ENCODE measurements at regions not wholly inside any gene's neighbourhood (a gene's known extent, or its start where the extent isn't known, plus 50 kb on each side); places are given as distances from the start of the nearest gene placed in this dataset.
"Not testable (repeated sequence)": the region's sequence is repeated elsewhere in the genome, so short reads cannot be mapped to it uniquely, and the experiment has no call there.

DNA sequence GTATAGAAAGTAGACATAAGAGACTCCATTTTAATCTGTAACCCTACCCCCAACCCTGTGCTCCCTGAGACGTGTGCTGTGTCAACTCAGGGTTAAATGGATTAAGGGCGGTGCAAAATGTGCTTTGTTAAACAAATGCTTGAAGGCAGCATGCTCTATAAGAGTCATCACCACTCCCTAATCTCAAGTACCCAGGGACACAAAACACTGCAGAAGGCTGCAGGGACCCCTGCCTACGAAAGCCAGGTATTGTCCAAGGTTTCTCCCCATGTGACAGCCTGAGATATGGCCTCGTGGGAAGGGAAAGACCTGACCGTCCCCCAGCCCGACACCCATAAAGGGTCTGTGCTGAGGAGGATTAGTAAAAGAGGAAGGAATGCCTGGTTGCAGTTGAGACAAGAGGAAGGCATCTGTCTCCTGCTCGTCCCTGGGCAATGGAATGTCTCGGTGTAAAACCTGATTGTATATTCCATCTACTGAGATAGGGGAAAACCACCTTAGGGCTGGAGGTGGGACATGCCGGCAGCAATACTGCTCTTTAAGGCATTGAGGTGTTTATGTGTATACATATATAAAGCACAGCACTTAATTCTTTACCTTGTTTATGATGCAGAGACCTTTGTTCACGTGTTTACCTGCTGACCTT is 138.7 kb downstream of the KCNE4 start:
- not testable (repeated sequence) for H3K36me3 ChIP-seq (ENCODE audit: control insufficient read depth in 3 of 3, insufficient read depth in 2 of 3, low read depth in 1 of 3, low read length in 3 of 3); H3K27ac ChIP-seq (ENCODE audit: low read depth in 1 of 3, low read length in 2 of 3); H3K4me3 ChIP-seq (ENCODE audit: low read depth in 1 of 3, low read length in 3 of 3); H3K27me3 ChIP-seq (ENCODE audit: control insufficient read depth in 3 of 3, insufficient read depth in 3 of 3, low read length in 3 of 3); H3K9me3 ChIP-seq (ENCODE audit: control insufficient read depth in 2 of 2, insufficient read depth in 1 of 2, low read depth in 1 of 2, low read length in 1 of 2); H3K4me1 ChIP-seq (ENCODE audit: control insufficient read depth in 3 of 3, insufficient read depth in 2 of 3, low read depth in 1 of 3, low read length in 2 of 3); FAIRE-seq; DNase-seq
- WGBS, 3 donors: 43 to 54% (median 47%) methylated on average over 10 of the region's 10 CpGs

- Histone ChIP-seq H3K27ac (ENCODE audit: low read depth in 1 of 3, low read length in 2 of 3) (no peak overlapping the region), H3K9me3 (ENCODE audit: control insufficient read depth in 2 of 2, insufficient read depth in 1 of 2, low read depth in 1 of 2, low read length in 1 of 2) (no peaks in the 10 kb centered on the region), H3K4me3 (ENCODE audit: low read depth in 1 of 3, low read length in 3 of 3) (no peak overlapping the region), H3K4me1 (ENCODE audit: control insufficient read depth in 3 of 3, insufficient read depth in 2 of 3, low read depth in 1 of 3, low read length in 2 of 3) (no peaks in the 10 kb centered on the region), H3K36me3 (ENCODE audit: control insufficient read depth in 3 of 3, insufficient read depth in 2 of 3, low read depth in 1 of 3, low read length in 3 of 3) (no peaks in the 10 kb centered on the region), H3K27me3 (ENCODE audit: control insufficient read depth in 3 of 3, insufficient read depth in 3 of 3, low read length in 3 of 3) (no peaks in the 10 kb centered on the region)
- 73 to 86% (median 82%) methylated on average over 5 of the region's 5 CpGs for WGBS, 3 donors
- FAIRE-seq (no peak), DNase-seq (no peak)
Observed at GRCh38 chr2:223196331-223196730, 144.3 kb downstream of the KCNE4 start.

DNA sequence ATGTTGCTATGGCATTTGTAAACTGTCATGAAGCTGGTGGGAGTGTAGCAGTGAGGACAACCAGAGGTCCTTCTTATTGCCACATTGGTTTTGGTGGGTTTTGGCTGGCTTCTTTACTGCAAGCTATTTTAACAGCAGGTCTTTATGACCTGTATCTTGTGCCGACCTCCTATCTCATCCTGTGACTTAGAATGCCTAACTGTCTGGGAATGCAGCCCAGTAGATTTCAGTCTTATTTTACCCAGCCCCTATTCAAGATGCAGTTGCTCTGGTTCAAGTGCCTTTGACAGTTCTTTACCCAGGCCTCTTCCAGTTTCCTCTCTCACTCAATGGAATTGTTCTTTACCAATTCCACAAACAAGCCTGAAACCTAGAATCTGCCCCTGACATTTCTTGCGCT is 145.1 kb downstream of the KCNE4 start:
- Histone ChIP-seq H3K27me3 (ENCODE audit: control insufficient read depth in 3 of 3, insufficient read depth in 3 of 3, low read length in 3 of 3) (no peaks in the 10 kb centered on the region), H3K4me1 (ENCODE audit: control insufficient read depth in 3 of 3, insufficient read depth in 2 of 3, low read depth in 1 of 3, low read length in 2 of 3) (no peaks in the 10 kb centered on the region), H3K36me3 (ENCODE audit: control insufficient read depth in 3 of 3, insufficient read depth in 2 of 3, low read depth in 1 of 3, low read length in 3 of 3) (no peaks in the 10 kb centered on the region), H3K27ac (ENCODE audit: low read depth in 1 of 3, low read length in 2 of 3) (no peak overlapping the region), H3K4me3 (ENCODE audit: low read depth in 1 of 3, low read length in 3 of 3) (no peak overlapping the region), H3K9me3 (ENCODE audit: control insufficient read depth in 2 of 2, insufficient read depth in 1 of 2, low read depth in 1 of 2, low read length in 1 of 2) (no peaks in the 10 kb centered on the region)
- no peak for DNase-seq
- WGBS, 3 donors: 62 to 75% (median 68%) methylated on average over 2 of the region's 2 CpGs
- no peak for FAIRE-seq

- FAIRE-seq (no peak), DNase-seq (no peak)
- H3K4me3 ChIP-seq (ENCODE audit: low read depth in 1 of 3, low read length in 3 of 3): no peak overlapping the region
- WGBS, 3 donors: 87 to 88% (median 87%) methylated on average over 5 of the region's 5 CpGs
- no peaks in the 10 kb centered on the region for H3K4me1 ChIP-seq (ENCODE audit: control insufficient read depth in 3 of 3, insufficient read depth in 2 of 3, low read depth in 1 of 3, low read length in 2 of 3)
- H3K27me3 ChIP-seq (ENCODE audit: control insufficient read depth in 3 of 3, insufficient read depth in 3 of 3, low read length in 3 of 3): no peaks in the 10 kb centered on the region
- no peaks in the 10 kb centered on the region for H3K9me3 ChIP-seq (ENCODE audit: control insufficient read depth in 2 of 2, insufficient read depth in 1 of 2, low read depth in 1 of 2, low read length in 1 of 2)
- H3K27ac ChIP-seq (ENCODE audit: low read depth in 1 of 3, low read length in 2 of 3): no peak overlapping the region
- no peaks in the 10 kb centered on the region for H3K36me3 ChIP-seq (ENCODE audit: control insufficient read depth in 3 of 3, insufficient read depth in 2 of 3, low read depth in 1 of 3, low read length in 3 of 3)
Observed at GRCh38 chr2:223199531-223200515, 147.8 kb downstream of the KCNE4 start.

DNA sequence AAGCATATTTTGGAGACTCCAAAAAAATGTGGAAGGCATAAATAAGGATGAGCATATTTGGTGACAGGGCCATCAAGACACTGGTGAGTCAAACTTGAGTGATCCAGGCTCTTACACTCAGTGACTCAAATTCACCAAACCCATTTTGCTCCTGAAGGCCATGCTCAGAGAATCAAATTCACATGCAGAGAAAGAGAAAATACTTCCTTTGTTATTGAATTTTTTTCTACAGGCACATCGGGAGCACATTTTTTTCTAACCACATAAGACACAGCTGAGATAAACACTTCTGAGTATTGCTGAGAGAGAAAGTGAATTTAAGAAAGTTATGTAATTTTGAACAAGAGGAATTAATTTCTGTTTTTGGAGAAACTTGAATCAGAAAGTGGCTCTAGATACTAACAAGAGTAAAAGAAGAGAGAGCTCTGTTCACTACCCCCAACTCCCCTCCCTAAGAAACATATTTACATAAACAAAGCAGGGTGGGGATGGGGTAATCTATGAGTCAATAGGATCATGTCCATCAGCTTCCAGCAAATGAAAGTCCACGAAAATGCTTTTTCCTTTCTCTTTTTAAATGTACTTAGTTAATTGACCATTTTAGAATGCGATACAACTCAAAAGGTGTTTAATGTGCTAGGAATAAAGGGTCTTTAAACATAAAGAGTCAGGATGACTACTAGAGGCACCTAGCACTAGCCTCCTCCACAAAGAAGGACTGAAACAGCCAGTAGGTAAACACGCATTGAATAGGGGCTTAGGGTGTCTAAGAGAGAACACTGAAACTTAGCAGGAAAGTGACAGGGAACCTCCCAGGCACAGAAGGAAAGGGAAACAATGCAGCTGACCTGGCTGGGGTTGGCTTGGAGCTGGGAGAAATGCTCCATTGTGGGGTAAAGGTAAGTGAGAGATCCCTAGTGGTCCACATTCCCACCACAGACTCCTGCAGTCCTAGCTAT is 152.3 kb downstream of the KCNE4 start:
- WGBS, 3 donors: 63 to 65% (median 65%) methylated on average over 4 of the region's 4 CpGs

DNA sequence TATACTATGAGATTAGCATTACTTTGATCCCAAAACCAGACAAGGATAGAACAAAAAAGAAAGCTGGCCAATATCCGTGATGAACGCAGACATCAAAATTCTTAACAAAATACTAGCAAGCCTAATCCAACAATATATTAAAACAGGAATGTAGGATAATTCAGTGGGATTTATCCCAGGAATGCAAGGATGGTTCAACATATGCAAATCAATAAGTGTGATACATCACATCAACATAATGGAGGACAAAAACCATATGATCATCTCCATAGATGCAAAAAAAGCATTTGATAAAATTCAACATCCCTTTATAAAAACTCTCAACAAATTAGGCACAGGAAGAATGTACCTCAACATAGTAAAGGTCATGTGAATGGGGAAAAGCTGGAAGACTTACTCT is 158.5 kb downstream of the KCNE4 start:
- 92 to 98% (median 96%) methylated on average over 2 of the region's 2 CpGs for WGBS, 3 donors

More for the DNA sequence above, 152.3 kb downstream of the KCNE4 start:
- FAIRE-seq (no peak), DNase-seq (no peak)
- Histone ChIP-seq H3K36me3 (ENCODE audit: control insufficient read depth in 3 of 3, insufficient read depth in 2 of 3, low read depth in 1 of 3, low read length in 3 of 3) (no peaks in the 10 kb centered on the region), H3K27ac (ENCODE audit: low read depth in 1 of 3, low read length in 2 of 3) (no peak overlapping the region), H3K4me1 (ENCODE audit: control insufficient read depth in 3 of 3, insufficient read depth in 2 of 3, low read depth in 1 of 3, low read length in 2 of 3) (no peaks in the 10 kb centered on the region), H3K27me3 (ENCODE audit: control insufficient read depth in 3 of 3, insufficient read depth in 3 of 3, low read length in 3 of 3) (no peaks in the 10 kb centered on the region), H3K9me3 (ENCODE audit: control insufficient read depth in 2 of 2, insufficient read depth in 1 of 2, low read depth in 1 of 2, low read length in 1 of 2) (no peaks in the 10 kb centered on the region), H3K4me3 (ENCODE audit: low read depth in 1 of 3, low read length in 3 of 3) (no peak overlapping the region)

DNA sequence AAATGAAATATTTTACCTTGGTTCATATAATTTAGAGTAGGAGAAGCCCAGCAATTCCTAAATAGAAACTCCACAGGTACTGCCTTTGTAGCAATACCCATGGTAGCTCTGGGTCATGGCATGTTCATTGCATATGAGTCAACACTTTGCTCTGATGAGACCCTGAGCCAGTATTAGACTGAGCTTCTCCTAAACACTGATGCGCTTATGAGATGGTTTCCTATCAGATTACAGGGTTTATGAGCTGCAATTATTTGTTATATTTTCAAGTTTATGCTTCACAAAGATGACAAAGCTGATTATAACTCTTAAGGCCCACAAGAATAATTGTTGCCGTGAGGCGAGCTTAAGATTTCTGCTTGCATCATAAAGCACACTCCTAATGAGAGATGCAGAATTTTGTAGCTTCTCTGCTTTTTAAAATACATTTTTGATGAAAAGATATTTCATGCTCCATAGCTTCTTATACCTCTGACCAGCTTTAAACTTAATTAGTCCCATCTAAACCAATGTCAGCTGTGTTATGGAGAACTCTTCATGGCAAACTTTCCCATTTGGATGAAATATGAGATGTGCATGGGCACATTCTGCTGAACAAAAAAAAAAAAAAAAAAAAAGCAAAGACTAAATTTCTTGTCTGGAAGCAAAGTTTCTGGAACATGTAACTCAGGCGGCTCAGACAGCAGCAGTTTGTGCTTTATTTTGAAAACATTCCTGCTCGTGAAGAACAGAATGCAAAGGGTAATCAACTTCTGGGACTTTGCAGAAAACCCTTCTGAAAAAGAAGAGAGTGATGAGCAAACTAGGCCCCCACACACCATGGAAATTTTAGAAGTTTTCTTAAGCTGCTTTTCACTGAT is 162.6 kb downstream of the KCNE4 start:
- 69 to 87% (median 73%) methylated on average over 5 of the region's 5 CpGs for WGBS, 3 donors
- DNase-seq (no peak), FAIRE-seq (no peak)
- Histone ChIP-seq H3K9me3 (ENCODE audit: control insufficient read depth in 2 of 2, insufficient read depth in 1 of 2, low read depth in 1 of 2, low read length in 1 of 2) (no peaks in the 10 kb centered on the region), H3K27me3 (ENCODE audit: control insufficient read depth in 3 of 3, insufficient read depth in 3 of 3, low read length in 3 of 3) (no peaks in the 10 kb centered on the region), H3K27ac (ENCODE audit: low read depth in 1 of 3, low read length in 2 of 3) (no peak overlapping the region), H3K4me1 (ENCODE audit: control insufficient read depth in 3 of 3, insufficient read depth in 2 of 3, low read depth in 1 of 3, low read length in 2 of 3) (no peaks in the 10 kb centered on the region), H3K36me3 (ENCODE audit: control insufficient read depth in 3 of 3, insufficient read depth in 2 of 3, low read depth in 1 of 3, low read length in 3 of 3) (no peaks in the 10 kb centered on the region), H3K4me3 (ENCODE audit: low read depth in 1 of 3, low read length in 3 of 3) (no peak overlapping the region)

More for the DNA sequence above, 158.5 kb downstream of the KCNE4 start:
- DNase-seq (no peak), FAIRE-seq (no peak)
- Histone ChIP-seq H3K9me3 (ENCODE audit: control insufficient read depth in 2 of 2, insufficient read depth in 1 of 2, low read depth in 1 of 2, low read length in 1 of 2) (no peaks in the 10 kb centered on the region), H3K4me3 (ENCODE audit: low read depth in 1 of 3, low read length in 3 of 3) (no peak overlapping the region), H3K4me1 (ENCODE audit: control insufficient read depth in 3 of 3, insufficient read depth in 2 of 3, low read depth in 1 of 3, low read length in 2 of 3) (no peaks in the 10 kb centered on the region), H3K27ac (ENCODE audit: low read depth in 1 of 3, low read length in 2 of 3) (no peak overlapping the region), H3K27me3 (ENCODE audit: control insufficient read depth in 3 of 3, insufficient read depth in 3 of 3, low read length in 3 of 3) (no peaks in the 10 kb centered on the region), H3K36me3 (ENCODE audit: control insufficient read depth in 3 of 3, insufficient read depth in 2 of 3, low read depth in 1 of 3, low read length in 3 of 3) (no peaks in the 10 kb centered on the region)
